ENCODE measurements at regions not wholly inside any gene's neighbourhood (a gene's known extent, or its start where the extent isn't known, plus 50 kb on each side); places are given as distances from the start of the nearest gene placed in this dataset.

DNA sequence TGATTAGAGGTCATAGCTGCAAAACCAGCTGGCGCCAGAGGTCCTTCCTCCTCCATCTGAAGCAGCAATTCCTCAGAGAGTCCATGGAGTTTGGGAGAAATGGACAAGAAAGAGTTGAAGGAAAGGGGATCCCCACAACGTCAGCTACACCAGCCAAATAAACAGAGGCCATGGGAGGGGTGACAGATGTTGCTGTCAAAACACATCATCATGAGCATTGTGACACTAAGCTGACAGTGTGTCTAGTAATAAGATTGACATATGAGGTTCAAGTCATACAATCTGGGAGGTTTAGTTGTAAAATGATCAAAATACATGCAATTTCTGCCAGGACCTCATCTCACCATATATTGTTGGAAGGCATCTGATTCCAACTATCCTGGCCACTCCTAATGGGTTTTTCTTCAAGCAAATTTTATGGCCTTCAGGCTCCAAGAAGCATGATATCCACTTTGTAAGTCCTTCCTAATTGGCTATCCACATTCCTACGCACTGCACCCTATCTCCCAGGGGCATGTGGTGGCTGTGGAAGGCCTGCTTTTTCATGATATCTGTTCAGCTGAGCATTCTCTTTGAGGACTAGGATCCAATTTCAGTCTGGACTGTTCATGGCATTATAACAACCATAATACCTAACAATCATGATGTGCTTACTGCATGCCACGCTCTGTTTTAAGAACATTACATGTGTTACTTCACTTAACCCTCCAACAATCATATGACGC, 335.0 kb upstream of the ID2 start:
- TF ChIP-seq, protein P1, sequence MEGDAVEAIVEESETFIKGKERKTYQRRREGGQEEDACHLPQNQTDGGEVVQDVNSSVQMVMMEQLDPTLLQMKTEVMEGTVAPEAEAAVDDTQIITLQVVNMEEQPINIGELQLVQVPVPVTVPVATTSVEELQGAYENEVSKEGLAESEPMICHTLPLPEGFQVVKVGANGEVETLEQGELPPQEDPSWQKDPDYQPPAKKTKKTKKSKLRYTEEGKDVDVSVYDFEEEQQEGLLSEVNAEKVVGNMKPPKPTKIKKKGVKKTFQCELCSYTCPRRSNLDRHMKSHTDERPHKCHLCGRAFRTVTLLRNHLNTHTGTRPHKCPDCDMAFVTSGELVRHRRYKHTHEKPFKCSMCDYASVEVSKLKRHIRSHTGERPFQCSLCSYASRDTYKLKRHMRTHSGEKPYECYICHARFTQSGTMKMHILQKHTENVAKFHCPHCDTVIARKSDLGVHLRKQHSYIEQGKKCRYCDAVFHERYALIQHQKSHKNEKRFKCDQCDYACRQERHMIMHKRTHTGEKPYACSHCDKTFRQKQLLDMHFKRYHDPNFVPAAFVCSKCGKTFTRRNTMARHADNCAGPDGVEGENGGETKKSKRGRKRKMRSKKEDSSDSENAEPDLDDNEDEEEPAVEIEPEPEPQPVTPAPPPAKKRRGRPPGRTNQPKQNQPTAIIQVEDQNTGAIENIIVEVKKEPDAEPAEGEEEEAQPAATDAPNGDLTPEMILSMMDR (IDR thresholded peaks at IDR 0.05), result no peak
- no peak for TF ChIP-seq POLR2A (IDR thresholded peaks at IDR 0.05)
